B cell (primary cell): ENCODE measurements at regions not wholly inside any gene's neighbourhood (a gene's known extent, or its start where the extent isn't known, plus 50 kb on each side); places are given as distances from the start of the nearest gene placed in this dataset.

ENCODE experiments used
- ATAC-seq: fragments of 200-7000 bp; cut with Tn5 transposase; one replicate; pipeline ENCODE4 v1.10.0; 2021; ENCODE audit warnings: low read depth, mild to moderate bottlenecking, moderate number of reproducible peaks, moderate library complexity
- CTCF ChIA-PET: fragments of 350-600 bp; sonication (Branson Sonifier 250); formaldehyde crosslinking; loops from one replicate; lab custom pipeline; 2021; ENCODE audit warnings: antibody characterized with exemption, inconsistent platforms; lab: Charles Lee
- POLR2A ChIA-PET: fragments of 350-600 bp; sonication (Branson Sonifier 250); formaldehyde crosslinking; loops from one replicate; lab custom pipeline; 2021; ENCODE audit warnings: antibody characterized with exemption; lab: Charles Lee
- DNase-seq: peaks from one replicate; pipeline ENCODE4 v3.0.0; 2013
- H2AFZ ChIP-seq: 2 replicates; pipeline ENCODE4 v1.6.1; 2012; ENCODE audit warnings: mild to moderate bottlenecking, low read depth, low read length; ENCODE audit not compliant: insufficient read depth, poor library complexity, severe bottlenecking
- H3K27ac ChIP-seq, 2 donors: 1 replicate in 1 of 2; 2 replicates in 1 of 2; pipeline ENCODE4 v1.5.1; 2012 to 2013; ENCODE audit warnings: low read length in 2 of 2, mild to moderate bottlenecking in 2 of 2, moderate library complexity in 1 of 2
- H3K27me3 ChIP-seq, 4 experiments: fragments of 200-600 bp in 1 of 4; sonication (generic) in 1 of 4; replicated peaks in 1 of 4; 1 replicate in 2 of 4; 2 replicates in 2 of 4; pipeline versions ENCODE4 v1.6.1 to v1.7.0; 2013 to 2016; ENCODE audit warnings: low read length in 3 of 4, mild to moderate bottlenecking in 2 of 4, mixed read lengths in 1 of 4, moderate library complexity in 1 of 4; ENCODE audit not compliant: insufficient read depth in 4 of 4, control insufficient read depth in 3 of 4; ENCODE audit errors: control extremely low read depth in 1 of 4
- H3K36me3 ChIP-seq, 2 experiments: replicated peaks in 1 of 2; 1 replicate in 1 of 2; 2 replicates in 1 of 2; pipeline versions ENCODE4 v1.6.1 to v1.7.1; 2013; ENCODE audit warnings: low read length in 1 of 2; ENCODE audit not compliant: insufficient read depth in 2 of 2, control insufficient read depth in 1 of 2; ENCODE audit errors: control extremely low read depth in 1 of 2, extremely low read depth in 1 of 2
- H3K4me1 ChIP-seq, 2 donors: fragments of 200-600 bp in 1 of 2; sonication (generic) in 1 of 2; 1 replicate in 1 of 2; 2 replicates in 1 of 2; pipeline versions ENCODE4 v1.5.1 to v1.6.1; 2013 to 2017; ENCODE audit warnings: low read length in 2 of 2; ENCODE audit not compliant: control insufficient read depth in 2 of 2, insufficient read depth in 2 of 2
- H3K4me2 ChIP-seq: replicated peaks from 2 replicates; pipeline ENCODE3; 2012; ENCODE audit warnings: mild to moderate bottlenecking, low read depth, low read length; ENCODE audit not compliant: poor library complexity, severe bottlenecking
- H3K4me3 ChIP-seq, 5 experiments: fragments of 200-600 bp in 1 of 5; sonication (generic) in 1 of 5; 1 replicate in 3 of 5; 2 replicates in 2 of 5; pipeline versions ENCODE4 v1.5.1 to v1.7.0; 2011 to 2016; ENCODE audit warnings: low read length in 4 of 5, mild to moderate bottlenecking in 4 of 5, low read depth in 2 of 5, control low read depth in 1 of 5, moderate library complexity in 1 of 5; ENCODE audit not compliant: insufficient read depth in 1 of 5; ENCODE audit errors: control extremely low read depth in 1 of 5, extremely low read depth in 1 of 5
- H3K79me2 ChIP-seq: fragments of 200-600 bp; sonication (generic); one replicate; pipeline ENCODE4 v1.6.0; 2016; ENCODE audit warnings: low read length; ENCODE audit not compliant: control insufficient read depth, insufficient read depth
- H3K9ac ChIP-seq: fragments of 200-600 bp; sonication (generic); 2 replicates; pipeline ENCODE4 v1.6.1; 2017; ENCODE audit warnings: mild to moderate bottlenecking, low read length, moderate library complexity
- H3K9me3 ChIP-seq, 3 donors: one replicate each; pipeline versions ENCODE4 v1.6.1 to v1.7.1; 2013; ENCODE audit warnings: low read length in 2 of 3; ENCODE audit not compliant: control insufficient read depth in 2 of 3, insufficient read depth in 1 of 3; ENCODE audit errors: control extremely low read depth in 1 of 3
- H4K20me1 ChIP-seq: 2 replicates; pipeline ENCODE4 v1.6.0; 2012; ENCODE audit warnings: mild to moderate bottlenecking, low read length; ENCODE audit not compliant: insufficient read depth, control insufficient read depth, poor library complexity, severe bottlenecking
- H3K27ac Mint-ChIP-seq: one replicate; pipeline ENCODE4 v1.8.0; 2021; ENCODE audit warnings: mixed read lengths
- H3K27me3 Mint-ChIP-seq: one replicate; pipeline ENCODE4 v1.8.0; 2021; ENCODE audit warnings: mixed read lengths
- H3K4me1 Mint-ChIP-seq: one replicate; pipeline ENCODE4 v1.8.0; 2021; ENCODE audit warnings: mixed read lengths
- H3K4me3 Mint-ChIP-seq: one replicate; pipeline ENCODE4 v1.8.0; 2021; ENCODE audit warnings: mixed read lengths
- H3K9me3 Mint-ChIP-seq: one replicate; pipeline ENCODE4 v1.8.0; 2022; ENCODE audit warnings: mixed read lengths; ENCODE audit not compliant: insufficient read depth
- CTCF ChIP-seq: fragments of 200-600 bp; IDR thresholded peaks from one replicate; pipeline ENCODE4 v1.8.0; 2022; ENCODE audit warnings: antibody characterized with exemption, mild to moderate bottlenecking
- EZH2 ChIP-seq: IDR thresholded peaks from 2 replicates; pipeline ENCODE4 v1.6.1; 2012; ENCODE audit warnings: borderline replicate concordance, low read depth, mild to moderate bottlenecking, moderate library complexity, low read length; ENCODE audit not compliant: insufficient read depth, poor library complexity, severe bottlenecking
- WGBS: methylation state at CpG from one replicate; pipeline ENCODE4 v1.1.5; 2013; ENCODE audit warnings: missing lambda C conversion rate; ENCODE audit not compliant: insufficient coverage; 5-methylcytosine and 5-hydroxymethylcytosine counted together
- intact Hi-C: fragments of 100-400 bp; cut with micrococcal nuclease; formaldehyde crosslinking; loops from one replicate; pipeline ENCODE4 v1.10.0; 2022

- no peak overlapping the region for H3K9ac ChIP-seq
- H3K4me1 ChIP-seq: no peaks in the 10 kb centered on the region
- Mint-ChIP-seq H3K27me3 (peaks cover 3% of the 10 kb centered on the region), H3K4me3 (no peak overlapping the region), H3K9me3 (peaks cover 2% of the 10 kb centered on the region), H3K27ac (no peak overlapping the region), H3K4me1 (no peaks in the 10 kb centered on the region)
- no peak for DNase-seq
- no peak overlapping the region for H3K4me2 ChIP-seq
- no peak overlapping the region for H3K4me3 ChIP-seq
- 100% methylated on average over 1 of the region's 5 CpGs for WGBS
- CTCF ChIA-PET: no interaction called here
- no peaks in the 10 kb centered on the region for H4K20me1 ChIP-seq
- ATAC-seq: no peak
- H3K27ac ChIP-seq: no peak overlapping the region
- no peaks in the 10 kb centered on the region for H3K36me3 ChIP-seq
- TF ChIP-seq CTCF: no peak
- TF ChIP-seq EZH2: no peak
- POLR2A ChIA-PET: no interaction called here
- H3K9me3 ChIP-seq: no peaks in the 10 kb centered on the region
- H2AFZ ChIP-seq: no peak overlapping the region
- H3K79me2 ChIP-seq: no peaks in the 10 kb centered on the region
- intact Hi-C loops: no loop called here
- H3K27me3 ChIP-seq: no peaks in the 10 kb centered on the region
Observed at GRCh38 chr10:16352146-16352545, 84.7 kb upstream of the PTER start.

GRCh38 chr10:16360001-16360400 is 76.8 kb upstream of the PTER start:
- Histone ChIP-seq H3K9me3 (peaks cover 0 to 5% (median 0%) of the 10 kb centered on the region in 3 donors), H3K79me2 (no peaks in the 10 kb centered on the region), H3K36me3 (no peaks in the 10 kb centered on the region), H3K9ac (no peak overlapping the region), H3K27me3 (no peaks in the 10 kb centered on the region), H2AFZ (no peak overlapping the region), H3K4me3 (no peak overlapping the region), H3K4me1 (no peaks in the 10 kb centered on the region), H3K27ac (no peak overlapping the region), H3K4me2 (no peak overlapping the region), H4K20me1 (no peaks in the 10 kb centered on the region)
- Mint-ChIP-seq H3K4me3 (no peak overlapping the region), H3K27me3 (no peaks in the 10 kb centered on the region), H3K27ac (no peak overlapping the region), H3K4me1 (no peaks in the 10 kb centered on the region), H3K9me3 (peaks cover 3% of the 10 kb centered on the region)
- no peak for DNase-seq
- intact Hi-C loops: no loop called here
- CTCF ChIA-PET: no interaction called here
- no peak for ATAC-seq
- POLR2A ChIA-PET: no interaction called here
- no peak for TF ChIP-seq CTCF
- no peak for TF ChIP-seq EZH2
- 97% methylated on average over 3 of the region's 3 CpGs for WGBS
